H1 (cell line): ENCODE measurements at regions not wholly inside any gene's neighbourhood (a gene's known extent, or its start where the extent isn't known, plus 50 kb on each side); places are given as distances from the start of the nearest gene placed in this dataset.

Experiments used
- CHD2 ChIP-seq: IDR thresholded peaks from 2 replicates; pipeline ENCODE4 v1.6.1; 2012; ENCODE audit warnings: low read length, improper control_type of control experiment
- FOSL1 ChIP-seq: IDR thresholded peaks from 2 replicates; pipeline ENCODE4 v1.6.1; 2011; ENCODE audit warnings: mild to moderate bottlenecking, low read depth, low read length, moderate library complexity; ENCODE audit not compliant: insufficient read depth
- HDAC2 ChIP-seq, 2 experiments: fragments of 300-600 bp in 1 of 2; sonication (generic) in 1 of 2; IDR thresholded peaks; 2 replicates each; pipeline ENCODE4 v1.6.1; 2011 to 2012; ENCODE audit warnings: low read depth in 2 of 2, low read length in 2 of 2, mild to moderate bottlenecking in 2 of 2, moderate library complexity in 2 of 2, borderline replicate concordance in 1 of 2, inconsistent platforms in 1 of 2
- USF2 ChIP-seq: IDR thresholded peaks from 2 replicates; pipeline ENCODE4 v1.6.1; 2011; ENCODE audit warnings: low read length, improper control_type of control experiment

- TF ChIP-seq USF2 (no peak), CHD2 (no peak), FOSL1 (no peak), HDAC2 (IDR thresholded peaks at IDR 0.05; ENCODE audit: borderline replicate concordance in 1 of 2, low read depth in 2 of 2, low read length in 2 of 2) (no peak)
These were observed 133.7 kb upstream of the KLF14 start (continued) for GRCh38 chr7:130867581-130868136.
